ENCODE measurements at regions not wholly inside any gene's neighbourhood (a gene's known extent, or its start where the extent isn't known, plus 50 kb on each side); places are given as distances from the start of the nearest gene placed in this dataset.
A peak's percentile ranks its signal among the peaks of the same experiment; 100 is the strongest.

GRCh38 chr4:125421547-125421946, 106.8 kb downstream of the FAT4 start:
- no peak overlapping the region for H3K4me3 ChIP-seq (ENCODE audit: low read depth, low read length)
- no peaks in the 10 kb centered on the region; the same call in 1 of the 2 replicates for H3K4me1 ChIP-seq
- no peaks in the 10 kb centered on the region for H3K36me3 ChIP-seq
- DNase-seq: no peak
- peaks cover 4% of the 10 kb centered on the region; the same call in 1 of the 2 replicates for H3K9me3 ChIP-seq
- H3K27me3 ChIP-seq: no peaks in the 10 kb centered on the region
- no peak for TF ChIP-seq CTCF (IDR thresholded peaks at IDR 0.05; ENCODE audit: low read depth, low read length)

GRCh38 chr4:125423124-125423523, 108.4 kb downstream of the FAT4 start:
- Histone ChIP-seq H3K4me3 (ENCODE audit: low read depth, low read length) (no peak overlapping the region), H3K27me3 (no peaks in the 10 kb centered on the region), H3K36me3 (no peaks in the 10 kb centered on the region), H3K4me1 (peaks cover under 1% of the 10 kb centered on the region), H3K9me3 (peaks cover 4% of the 10 kb centered on the region; the same call in 1 of the 2 replicates)
- no peak for TF ChIP-seq CTCF (IDR thresholded peaks at IDR 0.05; ENCODE audit: low read depth, low read length)
- no peak for DNase-seq

GRCh38 chr4:125428832-125429231, 114.1 kb downstream of the FAT4 start:
- Histone ChIP-seq H3K9me3 (no peaks in the 10 kb centered on the region), H3K4me3 (ENCODE audit: low read depth, low read length) (no peak overlapping the region), H3K4me1 (peaks cover 24% of the 10 kb centered on the region), H3K27me3 (no peaks in the 10 kb centered on the region), H3K36me3 (no peaks in the 10 kb centered on the region)
- peak; percentile 28 for DNase-seq
- TF ChIP-seq CTCF (IDR thresholded peaks at IDR 0.05; ENCODE audit: low read depth, low read length): no peak

- Histone ChIP-seq H3K27me3 (no peaks in the 10 kb centered on the region), H3K4me1 (peaks cover 24% of the 10 kb centered on the region), H3K4me3 (ENCODE audit: low read depth, low read length) (no peak overlapping the region), H3K9me3 (no peaks in the 10 kb centered on the region), H3K36me3 (no peaks in the 10 kb centered on the region)
- DNase-seq: no peak
- TF ChIP-seq CTCF (IDR thresholded peaks at IDR 0.05; ENCODE audit: low read depth, low read length): no peak
Observed at GRCh38 chr4:125430086-125430485, 115.3 kb downstream of the FAT4 start.

GRCh38 chr4:125432078-125432477, 117.3 kb downstream of the FAT4 start:
- H3K36me3 ChIP-seq: no peaks in the 10 kb centered on the region
- peak; percentile 66 for TF ChIP-seq CTCF (IDR thresholded peaks at IDR 0.05; ENCODE audit: low read depth, low read length)
- peak; percentile 36 for DNase-seq
- H3K27me3 ChIP-seq: no peaks in the 10 kb centered on the region
- no peak overlapping the region for H3K4me3 ChIP-seq (ENCODE audit: low read depth, low read length)
- peaks cover 24% of the 10 kb centered on the region for H3K4me1 ChIP-seq
- H3K9me3 ChIP-seq: no peaks in the 10 kb centered on the region

- no peak for TF ChIP-seq CTCF (IDR thresholded peaks at IDR 0.05; ENCODE audit: low read depth, low read length)
- DNase-seq: no peak
- no peaks in the 10 kb centered on the region for H3K27me3 ChIP-seq
- H3K4me3 ChIP-seq (ENCODE audit: low read depth, low read length): no peak overlapping the region
- H3K4me1 ChIP-seq: peaks cover 20% of the 10 kb centered on the region
- H3K9me3 ChIP-seq: no peaks in the 10 kb centered on the region
- H3K36me3 ChIP-seq: no peaks in the 10 kb centered on the region
Observed at GRCh38 chr4:125433453-125433852, 118.7 kb downstream of the FAT4 start.

All from BE2C (cell line).